Adrenal gland (tissue), 5 donors: ENCODE measurements at regions not wholly inside any gene's neighbourhood (a gene's known extent, or its start where the extent isn't known, plus 50 kb on each side); places are given as distances from the start of the nearest gene placed in this dataset.

Experiments
- POLR2A ChIP-seq, 2 donors: fragments of 450-650 bp; IDR thresholded peaks; one replicate each; pipeline ENCODE4 v1.6.1; 2017; ENCODE audit warnings: antibody characterized with exemption in 2 of 2, mild to moderate bottlenecking in 2 of 2, moderate library complexity in 1 of 2
- TF ChIP-seq, protein P1 (sequence below), 6 experiments: fragments of 450-650 bp in 4 of 6; fragments of 200-600 bp in 2 of 6; sonication (generic) in 1 of 6; IDR thresholded peaks; 1 replicate in 5 of 6; 2 replicates in 1 of 6; pipeline versions ENCODE4 v1.5.1 to v1.8.0; 2016 to 2021; ENCODE audit warnings: antibody characterized with exemption in 6 of 6, mild to moderate bottlenecking in 2 of 6, moderate library complexity in 1 of 6
- donor health status: DM: no; HTN: no; CAD: no.

GRCh38 chr6:137547186-137547585, 53.0 kb upstream of the OLIG3 start:
- TF ChIP-seq POLR2A (IDR thresholded peaks at IDR 0.05) = no peak
- TF ChIP-seq, protein P1, sequence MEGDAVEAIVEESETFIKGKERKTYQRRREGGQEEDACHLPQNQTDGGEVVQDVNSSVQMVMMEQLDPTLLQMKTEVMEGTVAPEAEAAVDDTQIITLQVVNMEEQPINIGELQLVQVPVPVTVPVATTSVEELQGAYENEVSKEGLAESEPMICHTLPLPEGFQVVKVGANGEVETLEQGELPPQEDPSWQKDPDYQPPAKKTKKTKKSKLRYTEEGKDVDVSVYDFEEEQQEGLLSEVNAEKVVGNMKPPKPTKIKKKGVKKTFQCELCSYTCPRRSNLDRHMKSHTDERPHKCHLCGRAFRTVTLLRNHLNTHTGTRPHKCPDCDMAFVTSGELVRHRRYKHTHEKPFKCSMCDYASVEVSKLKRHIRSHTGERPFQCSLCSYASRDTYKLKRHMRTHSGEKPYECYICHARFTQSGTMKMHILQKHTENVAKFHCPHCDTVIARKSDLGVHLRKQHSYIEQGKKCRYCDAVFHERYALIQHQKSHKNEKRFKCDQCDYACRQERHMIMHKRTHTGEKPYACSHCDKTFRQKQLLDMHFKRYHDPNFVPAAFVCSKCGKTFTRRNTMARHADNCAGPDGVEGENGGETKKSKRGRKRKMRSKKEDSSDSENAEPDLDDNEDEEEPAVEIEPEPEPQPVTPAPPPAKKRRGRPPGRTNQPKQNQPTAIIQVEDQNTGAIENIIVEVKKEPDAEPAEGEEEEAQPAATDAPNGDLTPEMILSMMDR (IDR thresholded peaks at IDR 0.05) = no peak
